Astrocyte (in vitro differentiated cells and primary cell): ENCODE measurements at regions not wholly inside any gene's neighbourhood (a gene's known extent, or its start where the extent isn't known, plus 50 kb on each side); places are given as distances from the start of the nearest gene placed in this dataset.
A peak's percentile ranks its signal among the peaks of the same experiment; 100 is the strongest.

ENCODE experiments used
- EZH2 ChIP-seq: IDR thresholded peaks from 2 replicates; pipeline ENCODE4 v1.6.1; 2012; ENCODE audit warnings: mild to moderate bottlenecking, low read length, inconsistent platforms; ENCODE audit not compliant: insufficient read depth
- TF ChIP-seq, protein P1 (sequence below): IDR thresholded peaks from 2 replicates; pipeline ENCODE4 v1.5.1; 2011; ENCODE audit warnings: low read depth, mild to moderate bottlenecking, inconsistent platforms, low read length, moderate library complexity; ENCODE audit not compliant: insufficient read depth

DNA sequence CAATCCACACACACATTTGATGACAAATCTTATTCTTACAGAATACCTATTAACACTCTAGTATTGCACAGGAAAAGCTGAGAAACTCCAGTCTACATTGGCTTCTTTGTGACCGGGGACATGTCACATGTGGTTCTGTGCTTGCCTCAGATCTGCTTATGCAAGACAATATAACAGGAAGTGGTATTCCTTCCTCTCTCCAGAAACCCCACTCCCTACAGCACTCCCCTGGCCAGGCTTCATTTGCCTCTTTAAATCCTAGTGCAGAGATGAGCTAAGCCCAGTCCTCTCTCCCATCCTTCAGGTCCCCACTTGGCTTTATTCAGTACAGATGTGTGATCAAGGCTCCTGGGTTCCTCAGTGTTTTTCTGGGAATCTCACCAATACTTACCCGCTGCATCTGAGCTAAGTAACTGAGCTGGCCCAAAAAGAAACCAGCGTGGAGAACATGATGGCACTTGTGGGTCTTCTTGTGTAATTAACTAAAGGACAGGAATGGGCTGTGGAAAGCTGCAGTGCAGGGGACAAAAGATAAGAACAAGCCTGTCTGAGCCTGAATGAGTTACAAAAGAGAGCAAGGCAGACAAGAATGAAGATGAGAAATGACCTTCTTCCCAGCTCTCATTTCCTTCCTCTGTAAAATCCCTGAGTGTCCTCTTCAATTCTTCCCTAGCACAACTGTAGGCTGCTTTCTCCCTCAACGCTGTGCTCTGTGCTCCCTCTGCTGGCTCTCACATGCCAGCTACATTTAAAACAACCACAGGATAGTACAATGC, 105.6 kb downstream of the HNRNPD start:
- TF ChIP-seq, protein P1, sequence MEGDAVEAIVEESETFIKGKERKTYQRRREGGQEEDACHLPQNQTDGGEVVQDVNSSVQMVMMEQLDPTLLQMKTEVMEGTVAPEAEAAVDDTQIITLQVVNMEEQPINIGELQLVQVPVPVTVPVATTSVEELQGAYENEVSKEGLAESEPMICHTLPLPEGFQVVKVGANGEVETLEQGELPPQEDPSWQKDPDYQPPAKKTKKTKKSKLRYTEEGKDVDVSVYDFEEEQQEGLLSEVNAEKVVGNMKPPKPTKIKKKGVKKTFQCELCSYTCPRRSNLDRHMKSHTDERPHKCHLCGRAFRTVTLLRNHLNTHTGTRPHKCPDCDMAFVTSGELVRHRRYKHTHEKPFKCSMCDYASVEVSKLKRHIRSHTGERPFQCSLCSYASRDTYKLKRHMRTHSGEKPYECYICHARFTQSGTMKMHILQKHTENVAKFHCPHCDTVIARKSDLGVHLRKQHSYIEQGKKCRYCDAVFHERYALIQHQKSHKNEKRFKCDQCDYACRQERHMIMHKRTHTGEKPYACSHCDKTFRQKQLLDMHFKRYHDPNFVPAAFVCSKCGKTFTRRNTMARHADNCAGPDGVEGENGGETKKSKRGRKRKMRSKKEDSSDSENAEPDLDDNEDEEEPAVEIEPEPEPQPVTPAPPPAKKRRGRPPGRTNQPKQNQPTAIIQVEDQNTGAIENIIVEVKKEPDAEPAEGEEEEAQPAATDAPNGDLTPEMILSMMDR, result peak; percentile 79
- TF ChIP-seq EZH2, result no peak
